Kidney epithelial cell (primary cell): ENCODE measurements at regions not wholly inside any gene's neighbourhood (a gene's known extent, or its start where the extent isn't known, plus 50 kb on each side); places are given as distances from the start of the nearest gene placed in this dataset.

Experiments used
- DNase-seq: peaks from one replicate; pipeline ENCODE4 v3.0.0-alpha.2; 2010; ENCODE audit warnings: low read depth
- H3K27me3 ChIP-seq: 2 replicates; pipeline ENCODE4 v1.6.0; 2011; ENCODE audit warnings: low read length; ENCODE audit not compliant: control insufficient read depth, insufficient read depth
- H3K36me3 ChIP-seq: 2 replicates; pipeline ENCODE4 v1.5.1; 2011; ENCODE audit warnings: low read length; ENCODE audit not compliant: control insufficient read depth, insufficient read depth
- H3K4me3 ChIP-seq: 2 replicates; pipeline ENCODE4 v1.5.1; 2011; ENCODE audit warnings: low read depth, mild to moderate bottlenecking, control low read depth, low read length
- TF ChIP-seq, protein P1 (sequence below): IDR thresholded peaks from 2 replicates; pipeline ENCODE4 v1.5.1; 2011; ENCODE audit warnings: mild to moderate bottlenecking, moderate library complexity, low read length, control low read depth, inconsistent platforms; ENCODE audit not compliant: insufficient read depth, poor library complexity, severe bottlenecking

DNA sequence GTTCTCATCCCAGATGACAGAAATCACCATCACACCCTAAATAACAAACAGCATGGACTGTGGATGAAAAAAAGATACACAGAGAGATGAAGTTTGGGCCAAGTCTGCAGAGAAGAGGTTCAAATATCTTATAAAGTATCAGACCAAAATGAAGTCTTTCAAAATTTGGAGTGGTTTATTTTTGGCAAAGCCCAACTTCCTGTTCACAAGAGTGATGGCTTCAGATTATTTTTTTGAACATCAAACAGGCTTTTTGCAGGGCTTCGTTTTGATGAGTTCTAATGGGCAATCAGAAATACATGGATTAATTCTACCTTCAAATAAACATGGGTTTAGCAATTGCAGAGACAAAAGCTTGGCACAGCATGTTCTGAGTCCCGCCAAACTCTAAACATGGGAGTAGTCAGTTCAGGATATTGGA, 378.2 kb upstream of the RPS23 start:
- no peak for DNase-seq
- H3K27me3 ChIP-seq, result no peaks in the 10 kb centered on the region
- no peak overlapping the region for H3K4me3 ChIP-seq
- H3K36me3 ChIP-seq, result no peaks in the 10 kb centered on the region
- TF ChIP-seq, protein P1, sequence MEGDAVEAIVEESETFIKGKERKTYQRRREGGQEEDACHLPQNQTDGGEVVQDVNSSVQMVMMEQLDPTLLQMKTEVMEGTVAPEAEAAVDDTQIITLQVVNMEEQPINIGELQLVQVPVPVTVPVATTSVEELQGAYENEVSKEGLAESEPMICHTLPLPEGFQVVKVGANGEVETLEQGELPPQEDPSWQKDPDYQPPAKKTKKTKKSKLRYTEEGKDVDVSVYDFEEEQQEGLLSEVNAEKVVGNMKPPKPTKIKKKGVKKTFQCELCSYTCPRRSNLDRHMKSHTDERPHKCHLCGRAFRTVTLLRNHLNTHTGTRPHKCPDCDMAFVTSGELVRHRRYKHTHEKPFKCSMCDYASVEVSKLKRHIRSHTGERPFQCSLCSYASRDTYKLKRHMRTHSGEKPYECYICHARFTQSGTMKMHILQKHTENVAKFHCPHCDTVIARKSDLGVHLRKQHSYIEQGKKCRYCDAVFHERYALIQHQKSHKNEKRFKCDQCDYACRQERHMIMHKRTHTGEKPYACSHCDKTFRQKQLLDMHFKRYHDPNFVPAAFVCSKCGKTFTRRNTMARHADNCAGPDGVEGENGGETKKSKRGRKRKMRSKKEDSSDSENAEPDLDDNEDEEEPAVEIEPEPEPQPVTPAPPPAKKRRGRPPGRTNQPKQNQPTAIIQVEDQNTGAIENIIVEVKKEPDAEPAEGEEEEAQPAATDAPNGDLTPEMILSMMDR, result no peak

- Histone ChIP-seq H3K4me3 (no peak overlapping the region), H3K27me3 (no peaks in the 10 kb centered on the region), H3K36me3 (no peaks in the 10 kb centered on the region)
- TF ChIP-seq, protein P1, result no peak
- DNase-seq, result no peak
Observed at GRCh38 chr5:82655078-82655477, 376.9 kb upstream of the RPS23 start.

DNA sequence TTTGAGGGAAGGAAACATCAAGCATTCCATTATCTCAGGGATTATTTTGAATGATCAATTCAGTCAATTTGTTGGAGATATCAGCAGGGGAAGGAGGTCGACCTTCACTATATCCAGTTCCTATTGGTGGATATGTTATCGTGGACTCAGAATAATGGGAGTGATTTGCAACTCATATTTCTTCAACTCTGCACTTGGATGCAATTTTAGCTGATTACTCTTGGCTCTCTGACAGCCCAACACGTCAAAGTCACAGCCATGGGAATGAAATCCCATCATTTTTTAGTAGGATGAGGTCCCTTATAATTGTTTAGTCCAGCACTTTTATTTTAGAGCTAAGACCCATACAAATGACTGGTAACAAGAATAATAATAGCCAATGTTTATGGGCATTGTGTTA, 371.8 kb upstream of the RPS23 start:
- no peak for DNase-seq
- Histone ChIP-seq H3K36me3 (no peaks in the 10 kb centered on the region), H3K4me3 (no peak overlapping the region)

GRCh38 chr5:82644766-82645165, 366.6 kb upstream of the RPS23 start:
- DNase-seq, result no peak
- TF ChIP-seq, protein P1, result no peak
- no peak overlapping the region for H3K4me3 ChIP-seq
- no peaks in the 10 kb centered on the region for H3K27me3 ChIP-seq
- no peaks in the 10 kb centered on the region for H3K36me3 ChIP-seq

More for the DNA sequence above, 371.8 kb upstream of the RPS23 start:
- TF ChIP-seq, protein P1, result no peak
- H3K27me3 ChIP-seq, result no peaks in the 10 kb centered on the region

DNA sequence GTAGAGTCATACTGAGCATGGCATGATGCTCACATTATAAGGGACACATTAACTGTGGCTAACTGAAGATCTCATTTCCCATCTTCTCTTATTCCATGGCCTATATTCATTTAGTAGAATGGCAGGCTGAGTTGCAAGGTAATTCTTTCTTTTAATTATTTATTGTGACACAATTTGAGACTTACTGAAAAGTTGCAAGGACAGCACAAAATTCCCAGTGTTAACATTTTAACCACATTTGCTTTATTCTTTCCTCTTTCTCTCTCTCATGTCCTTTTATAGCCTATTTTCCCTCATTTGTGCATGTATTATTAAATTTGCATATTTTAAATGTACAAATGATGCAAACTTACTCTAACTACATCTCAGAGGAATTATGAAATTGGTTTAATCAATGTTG, 366.1 kb upstream of the RPS23 start:
- DNase-seq, result no peak
- H3K36me3 ChIP-seq, result no peaks in the 10 kb centered on the region
- no peak overlapping the region for H3K4me3 ChIP-seq
- TF ChIP-seq, protein P1, result no peak
- no peaks in the 10 kb centered on the region for H3K27me3 ChIP-seq

DNA sequence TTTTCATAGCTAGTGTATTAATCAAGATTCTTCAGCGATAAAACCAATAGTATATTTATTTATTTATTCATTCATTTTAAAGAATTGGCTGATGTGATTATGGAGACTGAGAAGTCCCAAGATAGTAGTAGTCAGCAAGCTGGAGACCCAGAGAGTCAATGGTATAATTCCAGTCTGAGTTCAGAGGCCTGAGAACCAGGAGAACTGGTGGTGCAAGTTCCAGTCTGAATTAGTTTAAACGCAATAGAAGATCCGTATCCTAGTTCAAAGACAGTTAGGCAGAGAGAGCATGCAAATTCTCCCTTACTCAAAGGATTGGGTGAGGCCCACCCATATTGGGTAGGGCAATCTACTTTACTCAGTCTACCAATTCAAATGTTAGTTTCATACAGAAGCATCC, 364.2 kb upstream of the RPS23 start:
- Histone ChIP-seq H3K27me3 (no peaks in the 10 kb centered on the region), H3K4me3 (no peak overlapping the region), H3K36me3 (no peaks in the 10 kb centered on the region)
- TF ChIP-seq, protein P1, result no peak
- no peak for DNase-seq
